Brain pericyte (primary cell): ENCODE measurements at regions not wholly inside any gene's neighbourhood (a gene's known extent, or its start where the extent isn't known, plus 50 kb on each side); places are given as distances from the start of the nearest gene placed in this dataset.

Source experiments
- DNase-seq: peaks from one replicate; pipeline ENCODE4 v3.0.0-alpha.2; 2012; ENCODE audit warnings: low read depth, low spot score

- DNase-seq = no peak
Measured at GRCh38 chr4:124282301-124282898, 430.1 kb downstream of the ANKRD50 start.

DNA sequence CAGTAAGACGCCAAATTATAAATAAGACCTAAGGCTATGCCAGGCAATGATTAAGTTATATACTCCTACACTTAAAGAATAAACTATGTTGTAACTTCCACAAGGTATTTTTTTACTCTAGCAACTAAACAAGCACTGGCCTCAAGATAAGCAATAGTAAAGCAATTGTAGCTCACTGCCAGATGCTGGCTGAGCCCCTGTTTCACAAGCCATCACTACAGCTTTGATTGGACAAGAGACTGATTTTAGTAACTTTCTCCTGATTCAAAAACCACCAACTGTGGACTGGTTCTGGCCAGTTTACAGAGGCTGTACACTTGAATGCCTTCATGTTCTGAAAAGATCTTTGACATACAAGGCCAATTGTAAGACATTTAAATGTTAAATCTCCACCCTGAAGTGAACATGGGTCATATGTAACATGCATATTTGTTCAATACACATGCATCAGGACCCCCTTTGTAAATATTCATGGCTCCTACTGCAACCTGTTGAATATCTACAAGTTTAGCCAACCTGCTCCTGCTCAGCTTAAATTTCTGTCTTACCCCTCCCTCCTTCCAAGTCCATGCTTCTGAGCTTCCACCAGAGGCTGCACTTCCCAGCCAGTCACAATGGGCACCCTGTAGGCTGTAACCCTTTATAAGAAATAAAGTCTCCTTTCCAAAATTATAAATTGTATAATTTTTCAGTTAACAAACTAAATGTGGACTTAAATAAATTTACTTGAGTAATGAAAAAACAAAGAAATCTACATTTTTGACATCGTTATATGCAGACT, 423.6 kb downstream of the ANKRD50 start:
- DNase-seq = no peak

DNA sequence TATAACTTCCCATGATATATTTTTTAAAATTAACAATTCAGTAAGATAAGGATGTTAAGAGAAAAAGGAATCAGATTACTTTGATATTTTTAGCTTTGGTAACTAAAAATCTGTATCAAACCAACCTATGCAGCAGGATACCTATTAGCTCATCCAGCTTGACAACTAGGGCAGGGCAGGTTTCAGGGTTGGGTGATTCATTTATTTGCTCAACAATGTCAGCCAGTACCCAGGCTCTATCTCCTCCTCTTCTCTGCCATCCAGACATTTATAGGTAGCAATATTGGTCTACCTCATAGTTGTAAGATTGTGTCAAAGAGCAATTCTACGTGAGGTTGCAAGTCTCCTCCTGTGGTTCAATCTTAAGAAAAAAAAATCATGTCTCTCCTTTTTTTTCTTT, 421.9 kb downstream of the ANKRD50 start:
- no peak for DNase-seq

- no peak for DNase-seq
Measured at GRCh38 chr4:124295413-124295812, 417.1 kb downstream of the ANKRD50 start.

- peak; percentile 94 for DNase-seq
Measured at GRCh38 chr4:124304941-124305340, 407.6 kb downstream of the ANKRD50 start.

DNA sequence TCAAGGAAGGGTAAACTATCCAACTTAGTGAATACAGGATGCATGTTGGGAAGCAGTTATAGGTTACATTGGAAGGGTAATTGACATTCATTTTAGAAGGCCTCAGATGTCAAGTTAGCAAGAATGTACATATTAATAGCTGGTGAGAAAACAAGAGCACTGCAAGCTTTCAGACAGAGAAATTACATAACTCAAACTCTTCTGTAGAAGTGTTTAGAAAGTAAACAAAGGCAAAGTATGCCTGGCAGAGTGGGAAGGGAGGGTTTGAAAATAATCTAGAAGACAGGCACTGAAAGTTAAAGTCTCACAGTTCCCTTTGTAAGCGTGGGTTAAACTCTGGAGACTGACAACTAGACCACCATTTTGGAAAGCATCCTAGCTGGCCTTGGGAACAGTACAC, 406.2 kb downstream of the ANKRD50 start:
- no peak for DNase-seq

GRCh38 chr4:124307143-124307542, 405.4 kb downstream of the ANKRD50 start:
- DNase-seq = no peak

GRCh38 chr4:124318292-124318691, 394.2 kb downstream of the ANKRD50 start:
- no peak for DNase-seq

- DNase-seq = no peak
Measured at GRCh38 chr4:124321364-124321763, 391.2 kb downstream of the ANKRD50 start.

GRCh38 chr4:124322234-124323065, 390.1 kb downstream of the ANKRD50 start:
- DNase-seq = no peak

DNA sequence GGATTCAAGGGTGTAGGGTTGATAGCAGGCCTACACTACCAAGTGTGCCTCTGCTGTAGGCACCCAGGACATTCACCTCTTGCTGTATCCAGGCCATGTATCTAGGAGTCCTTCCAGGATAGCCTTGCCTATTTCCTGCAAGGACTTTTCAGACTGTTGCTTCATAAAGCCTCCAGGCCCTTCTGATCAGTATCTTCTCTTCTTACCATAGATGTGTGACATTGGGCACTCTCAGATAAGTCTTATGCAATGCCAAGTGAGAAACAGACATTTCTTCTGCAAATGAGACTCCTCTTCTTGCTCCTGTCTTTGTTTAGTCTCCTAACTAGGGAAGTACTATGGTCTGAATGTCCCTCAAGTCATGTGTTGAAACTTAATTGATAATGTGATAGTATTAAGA, 386.8 kb downstream of the ANKRD50 start:
- no peak for DNase-seq

DNA sequence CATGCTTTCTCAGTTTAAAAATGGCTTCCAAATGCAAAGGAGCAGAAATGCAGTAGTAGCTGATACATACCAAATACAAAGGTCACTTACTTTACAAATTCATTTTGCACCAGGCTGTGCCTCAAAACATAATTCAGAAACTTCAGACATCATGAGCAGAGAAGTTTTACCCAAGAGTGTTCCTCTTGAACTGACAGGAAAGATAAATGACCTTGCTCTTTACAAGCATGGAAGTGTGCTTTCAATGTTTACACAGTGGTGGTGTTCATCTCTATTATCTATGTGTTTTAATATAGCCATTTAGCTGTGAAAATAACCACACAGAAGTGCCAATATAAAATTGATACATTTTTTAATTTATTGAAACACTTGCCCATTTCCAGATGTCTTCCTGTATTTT, 383.4 kb downstream of the ANKRD50 start:
- no peak for DNase-seq

DNA sequence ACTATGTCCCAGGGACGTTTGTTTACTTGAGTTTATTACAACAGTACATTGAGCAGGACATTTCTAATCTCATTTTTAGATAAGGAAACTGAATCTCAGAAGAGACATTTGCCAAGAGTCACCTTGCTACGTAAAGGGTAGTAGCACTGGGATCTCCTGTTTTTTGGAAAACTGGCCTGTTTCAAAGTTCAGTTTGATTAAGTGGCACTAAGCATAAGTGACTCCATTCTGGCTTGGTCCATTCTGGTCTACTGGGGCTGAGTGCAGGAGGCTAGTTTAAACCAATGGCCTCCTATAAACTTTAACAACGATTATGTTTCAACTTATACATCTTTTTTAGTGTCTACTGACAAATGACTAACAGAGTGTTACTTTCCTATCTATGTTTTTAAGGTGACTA, 382.5 kb downstream of the ANKRD50 start:
- DNase-seq = no peak

- no peak for DNase-seq
Measured at GRCh38 chr4:124331781-124332180, 380.8 kb downstream of the ANKRD50 start.

DNA sequence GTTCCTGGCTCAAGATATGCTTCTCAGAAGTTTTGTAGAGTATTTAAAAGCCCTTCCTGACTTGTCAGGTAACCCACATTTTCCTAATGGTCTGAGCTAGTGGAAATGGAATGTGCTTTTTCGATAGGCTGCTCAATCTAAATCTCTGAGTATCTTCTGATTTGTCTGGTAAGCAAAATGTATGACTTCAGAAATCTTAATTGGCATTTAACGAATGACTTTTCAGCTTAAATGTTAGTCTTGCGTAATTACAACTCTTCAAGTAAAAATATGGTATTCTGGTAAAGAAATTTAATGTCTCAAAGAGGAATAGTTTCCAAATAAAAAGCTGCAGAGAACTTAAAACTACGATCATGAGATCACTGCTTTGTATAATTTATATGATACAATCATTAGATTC, 379.1 kb downstream of the ANKRD50 start:
- DNase-seq = no peak

GRCh38 chr4:124334119-124334518, 378.4 kb downstream of the ANKRD50 start:
- peak; percentile 53 for DNase-seq

GRCh38 chr4:124337874-124338273, 374.7 kb downstream of the ANKRD50 start:
- DNase-seq = peak; percentile 49

- DNase-seq = no peak
Measured at GRCh38 chr4:124343661-124344171, 368.8 kb downstream of the ANKRD50 start.

- DNase-seq = no peak
Measured at GRCh38 chr4:124372916-124373315, 339.6 kb downstream of the ANKRD50 start.

DNA sequence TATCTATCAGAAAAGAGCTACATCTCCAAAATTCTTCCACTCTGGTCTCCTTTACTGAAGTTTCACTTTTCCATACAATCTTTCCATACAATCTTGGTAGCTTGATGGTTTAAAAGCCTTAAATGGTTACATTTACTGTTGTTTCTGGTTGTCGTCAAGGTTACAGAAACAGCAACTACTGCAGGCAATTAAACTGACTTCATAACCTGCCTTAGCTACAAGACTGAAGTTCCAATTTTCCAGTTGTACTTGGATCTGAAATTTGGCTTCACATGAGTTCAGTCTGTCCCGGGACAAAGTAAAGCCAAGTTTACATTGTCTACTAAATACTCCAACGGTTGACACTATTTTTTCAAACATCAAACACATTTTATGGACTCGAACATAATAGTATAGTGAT, 326.4 kb downstream of the ANKRD50 start:
- DNase-seq = no peak

- no peak for DNase-seq
Measured at GRCh38 chr4:124386648-124387047, 325.9 kb downstream of the ANKRD50 start.

- DNase-seq = no peak
Measured at GRCh38 chr4:124389591-124389990, 322.9 kb downstream of the ANKRD50 start.
